Thyroid gland (tissue), 4 donors: ENCODE measurements at regions not wholly inside any gene's neighbourhood (a gene's known extent, or its start where the extent isn't known, plus 50 kb on each side); places are given as distances from the start of the nearest gene placed in this dataset.

Experiments
- CTCF ChIP-seq, 6 experiments: fragments of 200-600 bp in 3 of 6; fragments of 450-650 bp in 3 of 6; sonication (generic) in 3 of 6; IDR thresholded peaks; one replicate each; pipeline ENCODE4 v1.5.1; 2016 to 2019; ENCODE audit warnings: antibody characterized with exemption in 6 of 6, mild to moderate bottlenecking in 2 of 6, inconsistent platforms in 1 of 6, moderate library complexity in 1 of 6
- POLR2A ChIP-seq, 2 donors: fragments of 450-650 bp; IDR thresholded peaks; one replicate each; pipeline ENCODE4 v1.6.1; 2017; ENCODE audit warnings: antibody characterized with exemption in 2 of 2, mild to moderate bottlenecking in 2 of 2, moderate library complexity in 1 of 2

GRCh38 chr16:7027401-7027800 is 305.2 kb upstream of the RBFOX1 start:
- TF ChIP-seq CTCF (IDR thresholded peaks at IDR 0.05) = no peak
- TF ChIP-seq POLR2A (IDR thresholded peaks at IDR 0.05) = no peak
